Activated CD4-positive, alpha-beta T cell treated with anti-CD3 and anti-CD28 coated beads for 24 hours (primary cell): ENCODE measurements at regions not wholly inside any gene's neighbourhood (a gene's known extent, or its start where the extent isn't known, plus 50 kb on each side); places are given as distances from the start of the nearest gene placed in this dataset.
"Not testable (repeated sequence)": the region's sequence is repeated elsewhere in the genome, so short reads cannot be mapped to it uniquely, and the experiment has no call there.

Source experiments
- DNase-seq, 2 donors: peaks; one replicate each; pipeline ENCODE4 v3.0.0-alpha.2; 2020; ENCODE audit warnings: low read depth in 2 of 2

GRCh38 chr4:179663641-179664429 lies 2221.6 kb upstream of the AGA start:
- no peak for DNase-seq

- DNase-seq: no peak
These were observed 2222.3 kb upstream of the AGA start for GRCh38 chr4:179664430-179665027.

- no peak for DNase-seq
These were observed 2224.0 kb upstream of the AGA start for GRCh38 chr4:179666226-179666625.

GRCh38 chr4:179671609-179672008 lies 2229.4 kb upstream of the AGA start:
- DNase-seq: no peak

- no peak for DNase-seq
These were observed 2236.0 kb upstream of the AGA start for GRCh38 chr4:179678093-179678814.

- DNase-seq: not testable (repeated sequence)
These were observed 2241.4 kb upstream of the AGA start for GRCh38 chr4:179683661-179684060.

GRCh38 chr4:179692222-179692621 lies 2250.0 kb upstream of the AGA start:
- no peak for DNase-seq

- DNase-seq: no peak
These were observed 2252.9 kb upstream of the AGA start for GRCh38 chr4:179695175-179695574.

- DNase-seq: no peak
These were observed 2256.1 kb upstream of the AGA start for GRCh38 chr4:179698321-179698720.

GRCh38 chr4:179709961-179710624 lies 2267.9 kb upstream of the AGA start:
- DNase-seq: no peak

- DNase-seq: no peak
These were observed 2277.7 kb upstream of the AGA start for GRCh38 chr4:179719766-179720450.

GRCh38 chr4:179726491-179726890 lies 2284.3 kb upstream of the AGA start:
- not testable (repeated sequence) for DNase-seq

GRCh38 chr4:179728305-179728704 lies 2286.1 kb upstream of the AGA start:
- DNase-seq: no peak

GRCh38 chr4:179736820-179737219 lies 2294.6 kb upstream of the AGA start:
- DNase-seq: not testable (repeated sequence)

GRCh38 chr4:179738822-179739221 lies 2296.6 kb upstream of the AGA start:
- no peak for DNase-seq

- no peak for DNase-seq
These were observed 2305.1 kb upstream of the AGA start for GRCh38 chr4:179747218-179747910.

- no peak for DNase-seq
These were observed 2306.6 kb upstream of the AGA start for GRCh38 chr4:179748837-179749236.

- DNase-seq: no peak
These were observed 2308.1 kb upstream of the AGA start for GRCh38 chr4:179750374-179750773.

- no peak for DNase-seq
These were observed 2309.4 kb upstream of the AGA start for GRCh38 chr4:179751669-179752068.

GRCh38 chr4:179755322-179755721 lies 2313.1 kb upstream of the AGA start:
- no peak for DNase-seq

- DNase-seq: no peak
These were observed 2315.4 kb upstream of the AGA start for GRCh38 chr4:179757641-179758040.
